Astrocyte of the cerebellum (primary cell): ENCODE measurements at regions not wholly inside any gene's neighbourhood (a gene's known extent, or its start where the extent isn't known, plus 50 kb on each side); places are given as distances from the start of the nearest gene placed in this dataset.
"Not testable (repeated sequence)": the region's sequence is repeated elsewhere in the genome, so short reads cannot be mapped to it uniquely, and the experiment has no call there.

Experiments
- DNase-seq: peaks from one replicate; pipeline ENCODE4 v3.0.0-alpha.2; 2011; ENCODE audit warnings: low read depth
- H3K4me3 ChIP-seq: 2 replicates; pipeline ENCODE4 v1.5.1; 2011; ENCODE audit warnings: mild to moderate bottlenecking, low read depth, low read length, moderate library complexity
- CTCF ChIP-seq: IDR thresholded peaks from 2 replicates; pipeline ENCODE4 v1.5.1; 2012; ENCODE audit warnings: low read length, low read depth, moderate library complexity, mild to moderate bottlenecking; ENCODE audit errors: missing control alignments
- in situ Hi-C: cut with HindIII; loops from 2 replicates; pipeline ENCODE4 v1.10.0; 2017; ENCODE audit warnings: low sequenced_read_pairs

GRCh38 chr4:127370604-127371003 is 262.2 kb upstream of the INTU start:
- DNase-seq = no peak
- in situ Hi-C loops = no loop called here
- no peak overlapping the region for H3K4me3 ChIP-seq
- TF ChIP-seq CTCF = no peak

GRCh38 chr4:127379499-127379898 is 253.3 kb upstream of the INTU start:
- in situ Hi-C loops = no loop called here
- no peak for DNase-seq
- no peak overlapping the region for H3K4me3 ChIP-seq
- TF ChIP-seq CTCF = no peak

GRCh38 chr4:127379948-127380347 is 252.8 kb upstream of the INTU start:
- in situ Hi-C loops, H3K4me3 ChIP-seq, DNase-seq: not testable (repeated sequence)

- TF ChIP-seq CTCF = no peak
- H3K4me3 ChIP-seq = no peak overlapping the region
- DNase-seq = no peak
- in situ Hi-C loops = no loop called here
Observed at GRCh38 chr4:127383666-127384065, 249.1 kb upstream of the INTU start.

DNA sequence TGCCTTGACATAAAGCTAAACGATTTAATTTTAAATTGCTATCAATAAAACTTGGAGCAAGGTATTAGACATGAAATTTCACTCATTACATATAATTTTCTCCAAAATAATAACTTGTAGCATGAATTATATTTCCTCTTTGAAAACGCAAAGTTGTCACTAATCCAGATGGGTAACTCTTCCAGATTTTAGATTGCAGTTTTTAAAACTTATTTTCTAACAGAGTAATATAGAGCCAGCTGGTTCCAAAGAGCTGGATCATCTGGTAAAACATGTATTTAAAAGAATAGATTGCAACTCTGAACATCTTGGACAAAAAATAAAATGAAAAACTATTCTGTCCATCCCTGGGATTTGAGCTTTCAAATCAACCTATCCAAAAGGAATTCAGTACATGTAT is 238.2 kb upstream of the INTU start:
- no peak for DNase-seq
- TF ChIP-seq CTCF = no peak
- in situ Hi-C loops = no loop called here
- no peak overlapping the region for H3K4me3 ChIP-seq

DNA sequence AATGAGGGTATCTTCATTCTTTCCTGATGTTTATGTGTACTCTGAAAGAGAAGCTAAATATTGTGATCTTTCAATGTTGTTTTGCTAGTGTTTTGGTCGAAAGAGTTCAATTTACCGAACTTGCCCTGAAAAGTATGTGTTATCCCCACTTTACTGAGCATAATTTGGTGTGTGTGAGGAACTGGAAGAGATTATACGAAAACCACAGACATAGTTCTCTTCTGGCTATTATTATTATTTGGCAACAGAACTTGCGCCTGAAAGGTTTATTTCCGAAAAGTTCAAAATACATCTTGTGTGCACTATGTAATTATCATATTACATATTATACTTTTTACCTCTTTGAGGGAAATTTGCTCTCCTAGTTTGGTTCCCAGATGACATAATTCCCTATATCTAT is 232.5 kb upstream of the INTU start:
- no peak for TF ChIP-seq CTCF
- in situ Hi-C loops = no loop called here
- no peak for DNase-seq
- no peak overlapping the region for H3K4me3 ChIP-seq

DNA sequence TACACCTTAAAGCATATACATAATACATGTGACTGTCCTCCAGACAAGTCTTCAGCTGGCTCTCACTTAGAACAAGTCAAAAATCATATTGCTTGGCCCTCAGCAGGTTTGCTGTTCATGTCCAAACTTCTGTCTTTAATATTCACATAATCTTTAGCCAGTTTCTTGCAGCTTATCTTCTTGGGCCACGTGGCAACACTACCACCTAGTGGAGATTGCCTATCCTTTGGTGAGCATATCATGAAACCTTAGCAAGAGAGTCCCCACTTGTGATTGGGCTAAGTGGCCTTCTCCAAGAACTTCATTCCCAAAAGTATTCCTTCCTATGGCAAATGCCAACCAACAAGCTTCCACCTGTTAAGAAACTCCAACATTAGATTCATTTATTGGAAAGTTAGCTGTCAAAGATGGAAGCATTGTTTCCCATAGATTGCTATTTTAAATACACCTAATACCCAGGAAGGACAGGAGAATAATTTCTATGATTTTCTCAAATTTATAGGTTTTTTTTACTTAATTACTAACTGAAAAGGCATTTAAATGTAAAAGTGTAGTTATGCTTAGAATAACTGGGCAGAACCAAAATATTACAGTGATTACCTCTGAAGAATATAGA is 231.9 kb upstream of the INTU start:
- no peak overlapping the region for H3K4me3 ChIP-seq
- in situ Hi-C loops = no loop called here
- peak; percentile 78 for DNase-seq
- TF ChIP-seq CTCF = peak; percentile 92
